Activated CD8-positive, alpha-beta memory T cell treated with anti-CD3 and anti-CD28 coated beads for 36 hours (primary cell): ENCODE measurements at regions not wholly inside any gene's neighbourhood (a gene's known extent, or its start where the extent isn't known, plus 50 kb on each side); places are given as distances from the start of the nearest gene placed in this dataset.
"Not testable (repeated sequence)": the region's sequence is repeated elsewhere in the genome, so short reads cannot be mapped to it uniquely, and the experiment has no call there.

Source experiments
- CTCF ChIA-PET: fragments of 350-600 bp; sonication (Branson Sonifier 250); formaldehyde crosslinking; loops from one replicate; lab custom pipeline; 2021; ENCODE audit warnings: antibody characterized with exemption; lab: Charles Lee
- POLR2A ChIA-PET: fragments of 350-600 bp; sonication (Branson Sonifier 250); formaldehyde crosslinking; loops from one replicate; lab custom pipeline; 2021; ENCODE audit warnings: antibody characterized with exemption; lab: Charles Lee

- ChIA-PET CTCF (no interaction called here), POLR2A (no interaction called here)
Observed at GRCh38 chr1:244327533-244327932, 124.2 kb downstream of the ADSS2 start.

GRCh38 chr1:244328476-244328875 lies 123.2 kb downstream of the ADSS2 start:
- ChIA-PET CTCF (no interaction called here), POLR2A (no interaction called here)

- CTCF ChIA-PET: no interaction called here
- POLR2A ChIA-PET: no interaction called here
Observed at GRCh38 chr1:244329591-244330317, 122.0 kb downstream of the ADSS2 start.

GRCh38 chr1:244330318-244330625 lies 121.4 kb downstream of the ADSS2 start:
- POLR2A ChIA-PET: no interaction called here
- CTCF ChIA-PET: no interaction called here

- POLR2A ChIA-PET, CTCF ChIA-PET: not testable (repeated sequence)
Observed at GRCh38 chr1:244332761-244333160, 118.9 kb downstream of the ADSS2 start.

- CTCF ChIA-PET: interaction anchor here (0.5 kb wide), 1 partner anchor 20 kb away, joined by 3 read pairs; no protein-coding TSS in a partner anchor
- POLR2A ChIA-PET: not testable (repeated sequence)
Observed at GRCh38 chr1:244334315-244334714, 117.4 kb downstream of the ADSS2 start.

GRCh38 chr1:244334842-244335241 lies 116.9 kb downstream of the ADSS2 start:
- POLR2A ChIA-PET, CTCF ChIA-PET: not testable (repeated sequence)

GRCh38 chr1:244335456-244335855 lies 116.3 kb downstream of the ADSS2 start:
- POLR2A ChIA-PET: no interaction called here
- CTCF ChIA-PET: no interaction called here

- ChIA-PET CTCF (no interaction called here), POLR2A (no interaction called here)
Observed at GRCh38 chr1:244336232-244336899, 115.3 kb downstream of the ADSS2 start.

GRCh38 chr1:244337839-244338238 lies 113.9 kb downstream of the ADSS2 start:
- ChIA-PET POLR2A (no interaction called here), CTCF (no interaction called here)

GRCh38 chr1:244339073-244339692 lies 112.5 kb downstream of the ADSS2 start:
- CTCF ChIA-PET: no interaction called here
- POLR2A ChIA-PET: no interaction called here

- ChIA-PET CTCF (no interaction called here), POLR2A (no interaction called here)
Observed at GRCh38 chr1:244339776-244340175, 111.9 kb downstream of the ADSS2 start.

GRCh38 chr1:244340396-244340795 lies 111.3 kb downstream of the ADSS2 start:
- ChIA-PET CTCF (no interaction called here), POLR2A (no interaction called here)

GRCh38 chr1:244341455-244342450 lies 110.0 kb downstream of the ADSS2 start:
- ChIA-PET POLR2A (no interaction called here), CTCF (interaction anchor here (0.6 kb wide), 1 partner anchor 273 kb away, joined by 3 read pairs; no protein-coding TSS in a partner anchor)

- CTCF ChIA-PET: interaction anchor here (1.1 kb wide), 1 partner anchor 18 kb away, joined by 3 read pairs; no protein-coding TSS in a partner anchor
Observed at GRCh38 chr1:244344001-244344400, 107.7 kb downstream of the ADSS2 start.

GRCh38 chr1:244346972-244347618 lies 104.6 kb downstream of the ADSS2 start:
- POLR2A ChIA-PET: no interaction called here
- CTCF ChIA-PET: no interaction called here

More at GRCh38 chr1:244344001-244344400, 107.7 kb downstream of the ADSS2 start:
- POLR2A ChIA-PET: no interaction called here

- POLR2A ChIA-PET: no interaction called here
- CTCF ChIA-PET: no interaction called here
Observed at GRCh38 chr1:244347942-244348341, 103.8 kb downstream of the ADSS2 start.

GRCh38 chr1:244349103-244349531 lies 102.6 kb downstream of the ADSS2 start:
- ChIA-PET POLR2A (no interaction called here), CTCF (no interaction called here)

- POLR2A ChIA-PET: interaction anchor here (0.7 kb wide), 1 partner anchor 297 kb away, joined by 4 read pairs; no protein-coding TSS in a partner anchor
- CTCF ChIA-PET: no interaction called here
Observed at GRCh38 chr1:244349581-244350001, 102.1 kb downstream of the ADSS2 start.
